ENCODE measurements at regions not wholly inside any gene's neighbourhood (a gene's known extent, or its start where the extent isn't known, plus 50 kb on each side); places are given as distances from the start of the nearest gene placed in this dataset.
"Not testable (repeated sequence)": the region's sequence is repeated elsewhere in the genome, so short reads cannot be mapped to it uniquely, and the experiment has no call there.

- no peak for DNase-seq (ENCODE audit: low read depth)
These were observed 254.0 kb downstream of the CD83 start for GRCh38 chr6:14371530-14371929.

GRCh38 chr6:14372734-14373489 is 255.3 kb downstream of the CD83 start:
- no peak for DNase-seq (ENCODE audit: low read depth)

DNA sequence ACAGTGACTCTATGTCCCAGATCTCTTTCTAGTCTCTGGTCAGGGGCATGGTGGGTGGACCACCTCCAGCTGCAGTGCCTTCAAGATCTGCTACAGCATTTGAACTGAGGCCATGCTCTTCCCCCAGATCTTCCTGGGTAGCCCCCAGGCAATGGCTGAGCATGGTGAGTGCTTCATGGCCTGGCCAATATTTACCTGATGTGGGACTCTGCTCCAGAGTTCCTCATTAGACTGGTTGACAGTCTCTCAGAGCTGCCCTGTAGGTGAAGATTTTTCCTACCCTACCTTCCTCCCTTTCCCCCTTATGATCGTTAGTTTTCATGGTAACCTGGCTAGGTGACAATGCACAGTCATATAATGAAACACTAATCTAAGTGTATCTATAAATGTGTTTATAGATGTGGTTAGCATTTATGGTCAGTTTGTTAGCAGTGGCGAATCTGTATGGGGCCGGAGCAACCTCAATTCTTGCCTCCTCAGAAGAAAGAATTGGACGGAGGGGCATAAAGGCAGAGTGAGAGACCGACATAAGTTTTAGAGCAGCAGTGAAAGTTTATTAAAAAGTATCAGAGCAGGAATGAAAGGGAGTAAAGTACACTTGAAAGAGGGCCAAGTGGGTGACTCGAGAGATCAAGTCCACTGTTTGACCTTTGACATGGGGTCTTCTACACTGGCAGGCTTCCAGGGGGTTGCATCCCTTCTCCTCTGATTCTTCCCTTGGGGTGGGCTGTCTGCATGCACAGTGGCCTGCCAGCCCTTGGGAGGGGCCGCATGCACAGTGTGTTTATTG is 256.3 kb downstream of the CD83 start:
- DNase-seq (ENCODE audit: low read depth): no peak

GRCh38 chr6:14375930-14376329 is 258.4 kb downstream of the CD83 start:
- no peak for DNase-seq (ENCODE audit: low read depth)

DNA sequence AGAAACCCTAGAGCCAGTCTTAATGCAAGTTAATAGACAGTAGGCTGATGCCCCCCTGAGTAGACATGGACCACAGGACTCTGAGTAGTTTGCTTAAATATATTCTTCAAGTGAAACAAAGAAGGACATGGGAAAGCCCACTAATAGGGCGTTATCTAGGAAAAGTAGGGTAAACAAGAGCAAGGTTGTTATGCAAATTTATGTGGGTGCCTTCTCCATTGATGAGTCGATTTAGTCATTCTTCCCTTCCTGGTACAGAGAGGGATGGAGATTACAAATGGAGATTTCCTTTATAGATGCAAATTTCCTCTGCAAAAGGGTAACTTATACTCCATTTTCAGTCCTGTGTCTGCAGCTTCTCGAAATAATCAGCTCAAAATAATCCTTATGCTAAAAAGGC is 262.0 kb downstream of the CD83 start:
- no peak for DNase-seq (ENCODE audit: low read depth)

- no peak for DNase-seq (ENCODE audit: low read depth)
These were observed 262.7 kb downstream of the CD83 start for GRCh38 chr6:14380086-14380820.

GRCh38 chr6:14380901-14381828 is 263.6 kb downstream of the CD83 start:
- DNase-seq (ENCODE audit: low read depth): no peak

- no peak for DNase-seq (ENCODE audit: low read depth)
These were observed 264.5 kb downstream of the CD83 start for GRCh38 chr6:14381829-14382677.

- no peak for DNase-seq (ENCODE audit: low read depth)
These were observed 265.2 kb downstream of the CD83 start for GRCh38 chr6:14382678-14383236.

DNA sequence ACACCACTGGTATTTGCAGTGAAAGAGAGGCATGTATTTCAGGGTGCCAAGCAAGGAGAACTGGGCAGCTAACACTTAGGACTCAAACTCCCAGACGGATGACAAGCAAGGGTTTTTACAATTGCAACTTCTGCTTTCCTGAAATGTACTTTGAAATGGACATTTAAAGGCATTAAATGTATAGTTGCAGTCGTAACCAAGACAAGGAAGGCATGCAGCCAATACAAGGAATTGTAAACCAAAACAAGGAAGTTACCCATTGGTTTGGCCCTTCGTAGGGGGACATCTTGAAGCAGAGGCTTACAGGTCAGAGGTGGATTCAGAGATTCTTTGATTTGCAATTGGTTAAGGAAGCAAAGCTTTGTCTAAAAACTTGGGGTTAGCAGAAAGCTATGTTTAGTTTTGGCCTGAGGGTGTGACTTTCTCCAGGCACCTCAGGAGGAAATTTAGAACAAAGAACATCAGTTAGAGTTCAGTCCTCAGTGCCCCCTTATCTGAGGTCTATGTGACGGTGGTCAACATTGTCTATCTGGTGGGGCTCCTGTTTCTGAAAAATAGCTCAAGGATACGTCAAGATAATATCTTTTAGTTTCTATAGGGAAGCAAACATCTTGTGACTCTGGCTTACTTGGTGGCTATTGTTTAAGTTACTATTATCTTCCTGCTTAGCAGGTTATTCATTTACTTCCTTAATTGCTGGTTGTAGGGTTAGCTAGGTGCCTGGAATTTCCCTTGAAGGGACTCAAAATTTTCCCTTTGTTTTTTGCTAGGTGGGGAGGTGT is 266.0 kb downstream of the CD83 start:
- no peak for DNase-seq (ENCODE audit: low read depth)

GRCh38 chr6:14384175-14384949 is 266.8 kb downstream of the CD83 start:
- DNase-seq (ENCODE audit: low read depth): no peak

GRCh38 chr6:14386263-14386662 is 268.7 kb downstream of the CD83 start:
- no peak for DNase-seq (ENCODE audit: low read depth)

GRCh38 chr6:14386668-14387067 is 269.1 kb downstream of the CD83 start:
- DNase-seq (ENCODE audit: low read depth): no peak

DNA sequence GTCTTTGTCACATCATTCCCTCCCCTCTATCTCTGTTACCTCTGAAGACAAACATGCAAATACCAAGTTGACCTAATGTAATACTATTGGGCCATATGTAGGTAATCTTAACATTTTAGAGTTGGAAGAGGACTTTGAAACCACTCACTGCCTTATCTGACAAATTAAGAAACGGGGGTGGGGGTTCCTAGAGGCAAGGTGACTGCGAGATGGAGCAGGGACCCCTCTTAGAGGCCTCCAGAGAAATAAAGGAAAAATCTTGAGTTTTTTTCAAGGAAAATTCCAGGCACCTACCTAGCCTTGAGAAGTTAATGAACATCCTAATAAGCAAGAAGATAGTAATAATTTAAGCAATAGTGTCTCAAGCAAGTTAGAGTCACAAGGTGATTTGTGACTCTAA is 270.8 kb downstream of the CD83 start:
- DNase-seq (ENCODE audit: low read depth): no peak

DNA sequence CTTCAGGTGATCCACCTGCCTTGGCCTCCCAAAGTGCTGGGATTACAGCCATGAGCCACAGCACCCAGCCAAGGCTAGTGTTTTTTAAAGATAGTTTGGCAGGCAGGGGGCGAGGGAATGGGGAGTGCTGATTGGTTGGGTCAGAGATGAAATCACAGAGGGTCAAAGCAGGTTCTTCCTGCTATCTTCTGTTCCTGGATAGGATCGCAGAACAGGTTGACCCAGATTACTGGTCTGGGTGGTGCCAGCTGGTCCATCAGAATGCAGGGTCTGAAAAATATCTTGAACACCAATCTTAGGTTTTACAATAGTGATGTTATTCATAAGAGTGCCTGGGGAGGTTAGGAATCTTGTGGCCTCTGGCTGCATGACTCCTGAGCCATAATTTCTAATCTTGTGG is 272.2 kb downstream of the CD83 start:
- not testable (repeated sequence) for DNase-seq (ENCODE audit: low read depth)

GRCh38 chr6:14390805-14391204 is 273.2 kb downstream of the CD83 start:
- no peak for DNase-seq (ENCODE audit: low read depth)

DNA sequence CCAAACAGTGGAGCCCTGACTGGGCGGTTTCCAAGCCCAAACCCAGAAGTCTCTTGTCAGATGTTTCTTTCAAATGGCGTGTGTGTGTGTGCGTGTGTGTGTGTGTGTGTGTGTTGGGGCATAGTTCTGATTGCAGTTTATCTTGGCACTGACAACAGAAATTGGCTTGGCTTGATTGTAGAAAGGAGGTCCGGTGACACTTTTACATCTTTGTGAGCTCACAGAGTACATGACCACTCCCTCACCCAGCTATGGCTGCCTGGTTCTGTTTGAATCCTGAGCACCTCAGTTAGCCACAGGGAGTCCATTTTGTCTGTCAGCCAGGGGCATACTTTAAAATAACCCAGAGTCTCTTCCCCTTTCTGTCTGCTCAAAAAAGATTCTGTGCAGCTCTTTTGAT is 276.3 kb downstream of the CD83 start:
- DNase-seq (ENCODE audit: low read depth): no peak

DNA sequence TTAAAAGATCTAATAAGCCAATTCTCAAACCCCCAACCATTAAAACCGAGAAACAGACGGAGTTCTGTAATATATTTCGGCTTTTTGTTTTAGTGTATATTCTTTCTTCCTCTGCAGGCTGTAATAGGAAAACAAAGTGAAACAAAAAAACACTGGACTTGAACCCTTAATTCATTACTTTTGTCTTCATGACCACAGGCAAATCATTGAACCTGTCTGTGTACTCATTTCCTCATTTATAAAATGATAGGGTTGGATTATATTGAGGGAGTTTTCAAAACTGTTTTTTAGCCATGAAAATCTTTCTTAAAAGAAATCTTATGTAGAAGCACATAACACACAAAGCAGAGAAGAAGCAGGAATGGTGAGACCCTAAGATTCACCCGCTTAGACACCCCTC is 278.8 kb downstream of the CD83 start:
- DNase-seq (ENCODE audit: low read depth): no peak
